ENCODE measurements at regions not wholly inside any gene's neighbourhood (a gene's known extent, or its start where the extent isn't known, plus 50 kb on each side); places are given as distances from the start of the nearest gene placed in this dataset.

- no peak for TF ChIP-seq CTCF (IDR thresholded peaks at IDR 0.05)
- no peak for TF ChIP-seq POLR2A (IDR thresholded peaks at IDR 0.05)
- TF ChIP-seq EP300 (IDR thresholded peaks at IDR 0.05) = no peak
Observed at GRCh38 chr9:89843074-89843473, 238.3 kb downstream of the GADD45G start.

Data from suprapubic skin (tissue), 3 donors.